Panc1 (cell line): ENCODE measurements at regions not wholly inside any gene's neighbourhood (a gene's known extent, or its start where the extent isn't known, plus 50 kb on each side); places are given as distances from the start of the nearest gene placed in this dataset.

Source experiments
- ATAC-seq: fragments of 200-7000 bp; cut with Tn5 transposase; 2 replicates; pipeline ENCODE4 v1.9.1; 2020; ENCODE audit warnings: mild to moderate bottlenecking, moderate library complexity
- BruUV-seq: library from RNA; stranded (reverse); fragments of 400-500 nt; replicated peaks from 2 replicates; lab custom pipeline; 2021; lab: Mats Ljungman, UMichigan
- CTCF ChIA-PET: fragments of 300-600 bp; sonication (Branson Sonifier 250); formaldehyde crosslinking; loops from one replicate; lab custom pipeline; 2022; ENCODE audit warnings: antibody characterized with exemption; lab: Charles Lee
- POLR2A ChIA-PET: fragments of 300-600 bp; sonication (Branson Sonifier 250); formaldehyde crosslinking; loops from one replicate; lab custom pipeline; 2022; ENCODE audit warnings: antibody characterized with exemption; lab: Charles Lee
- DNase-seq: peaks from one replicate; pipeline ENCODE4 v3.0.0-alpha.2; 2010; ENCODE audit warnings: low read depth, low spot score
- H3K27ac ChIP-seq: 2 replicates; pipeline ENCODE4 v1.5.1; 2011; ENCODE audit warnings: mild to moderate bottlenecking, low read length, inconsistent platforms
- H3K27me3 ChIP-seq: fragments of 200-500 bp; sonication (Bioruptor generic); 2 replicates; pipeline ENCODE4 v1.6.0; 2014; ENCODE audit warnings: low read length, inconsistent platforms; ENCODE audit not compliant: control insufficient read depth, insufficient read depth
- H3K36me3 ChIP-seq: fragments of 200-500 bp; sonication (Bioruptor generic); 2 replicates; pipeline ENCODE4 v1.5.1; 2014; ENCODE audit warnings: inconsistent platforms, mild to moderate bottlenecking, low read length, moderate library complexity; ENCODE audit not compliant: control insufficient read depth, insufficient read depth
- H3K4me1 ChIP-seq: 2 replicates; pipeline ENCODE4 v1.5.1; 2011; ENCODE audit warnings: inconsistent platforms, mild to moderate bottlenecking, low read length, moderate library complexity; ENCODE audit not compliant: control insufficient read depth, insufficient read depth
- H3K4me3 ChIP-seq, 2 experiments: 2 replicates each; pipeline ENCODE4 v1.5.1; 2011 to 2012; ENCODE audit warnings: low read depth in 2 of 2, low read length in 2 of 2, mild to moderate bottlenecking in 2 of 2, inconsistent platforms in 1 of 2, moderate library complexity in 1 of 2
- H3K9me3 ChIP-seq: fragments of 200-500 bp; sonication (Bioruptor generic); 2 replicates; pipeline ENCODE4 v1.5.1; 2014; ENCODE audit warnings: low read depth, mild to moderate bottlenecking, inconsistent platforms, low read length, moderate library complexity; ENCODE audit not compliant: control insufficient read depth, insufficient read depth
- POLR2AphosphoS5 ChIP-seq: IDR thresholded peaks from 2 replicates; pipeline ENCODE4 v1.6.1; 2012; ENCODE audit warnings: mild to moderate bottlenecking, low read depth, low read length, moderate library complexity
- SIN3A ChIP-seq: IDR thresholded peaks from 2 replicates; pipeline ENCODE4 v1.6.1; 2012; ENCODE audit warnings: low read depth, mild to moderate bottlenecking, low read length, moderate library complexity, borderline replicate concordance; ENCODE audit not compliant: insufficient read depth
- TCF7L2 ChIP-seq: IDR thresholded peaks from 2 replicates; pipeline ENCODE4 v1.6.1; 2011; ENCODE audit warnings: mild to moderate bottlenecking, low read depth, low read length, inconsistent platforms
- in situ Hi-C: cut with HindIII; loops from 2 replicates; pipeline ENCODE4 v1.10.0; 2016; ENCODE audit warnings: low sequenced_read_pairs, low pct_unique_long_range_greater_than_20kb
- intact Hi-C: fragments of 100-400 bp; cut with micrococcal nuclease; formaldehyde crosslinking; loops from one replicate; pipeline ENCODE4 v1.10.0; 2022; ENCODE audit not compliant: unreplicated experiment
- TF ChIP-seq, protein P1 (sequence below), 2 experiments: IDR thresholded peaks; 2 replicates each; pipeline ENCODE4 v1.6.1; 2011 to 2012; ENCODE audit warnings: low read depth in 2 of 2, control low read depth in 1 of 2, low read length in 1 of 2, mild to moderate bottlenecking in 1 of 2, moderate library complexity in 1 of 2; ENCODE audit not compliant: insufficient read depth in 1 of 2
- TF ChIP-seq, protein P2 (sequence below): fragments of 450-650 bp; IDR thresholded peaks from 2 replicates; pipeline ENCODE4 v1.5.1; 2017; ENCODE audit warnings: mild to moderate bottlenecking

DNA sequence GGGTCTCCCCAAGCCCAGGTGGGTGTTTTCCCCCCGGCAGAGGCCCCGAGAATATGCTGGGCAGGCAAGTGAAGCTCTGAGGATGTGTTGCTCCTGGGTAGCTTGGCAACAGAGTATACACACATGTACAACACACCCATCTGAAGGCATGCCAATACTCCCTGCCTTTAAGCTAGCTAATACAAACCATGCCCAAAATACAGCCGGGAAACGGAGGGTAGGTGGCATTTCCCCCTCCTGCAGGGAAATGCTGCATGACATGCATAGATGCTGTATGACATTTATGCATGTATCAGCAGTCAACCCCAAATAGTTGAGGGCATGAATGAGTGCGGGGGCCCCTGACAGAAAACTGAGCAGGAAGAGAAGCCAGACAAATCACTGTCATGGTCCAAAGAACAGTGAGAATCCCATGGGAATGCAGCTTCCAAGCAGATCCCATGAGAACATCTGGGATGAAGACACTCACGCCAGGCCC lies 614.1 kb downstream of the EBF1 start:
- DNase-seq (no peak), ATAC-seq (no peak)
- no peak overlapping the region for H3K4me3 ChIP-seq
- H3K27me3 ChIP-seq: no peaks in the 10 kb centered on the region
- H3K9me3 ChIP-seq: no peaks in the 10 kb centered on the region
- intact Hi-C loops (no loop called here), in situ Hi-C loops (no loop called here)
- no TSS peak for BruUV-seq
- no peaks in the 10 kb centered on the region for H3K36me3 ChIP-seq
- POLR2A ChIA-PET: interaction anchor here (0.7 kb wide), 1 partner anchor 223 kb away, joined by 3 read pairs; no protein-coding TSS in a partner anchor
- TF ChIP-seq, protein P1, sequence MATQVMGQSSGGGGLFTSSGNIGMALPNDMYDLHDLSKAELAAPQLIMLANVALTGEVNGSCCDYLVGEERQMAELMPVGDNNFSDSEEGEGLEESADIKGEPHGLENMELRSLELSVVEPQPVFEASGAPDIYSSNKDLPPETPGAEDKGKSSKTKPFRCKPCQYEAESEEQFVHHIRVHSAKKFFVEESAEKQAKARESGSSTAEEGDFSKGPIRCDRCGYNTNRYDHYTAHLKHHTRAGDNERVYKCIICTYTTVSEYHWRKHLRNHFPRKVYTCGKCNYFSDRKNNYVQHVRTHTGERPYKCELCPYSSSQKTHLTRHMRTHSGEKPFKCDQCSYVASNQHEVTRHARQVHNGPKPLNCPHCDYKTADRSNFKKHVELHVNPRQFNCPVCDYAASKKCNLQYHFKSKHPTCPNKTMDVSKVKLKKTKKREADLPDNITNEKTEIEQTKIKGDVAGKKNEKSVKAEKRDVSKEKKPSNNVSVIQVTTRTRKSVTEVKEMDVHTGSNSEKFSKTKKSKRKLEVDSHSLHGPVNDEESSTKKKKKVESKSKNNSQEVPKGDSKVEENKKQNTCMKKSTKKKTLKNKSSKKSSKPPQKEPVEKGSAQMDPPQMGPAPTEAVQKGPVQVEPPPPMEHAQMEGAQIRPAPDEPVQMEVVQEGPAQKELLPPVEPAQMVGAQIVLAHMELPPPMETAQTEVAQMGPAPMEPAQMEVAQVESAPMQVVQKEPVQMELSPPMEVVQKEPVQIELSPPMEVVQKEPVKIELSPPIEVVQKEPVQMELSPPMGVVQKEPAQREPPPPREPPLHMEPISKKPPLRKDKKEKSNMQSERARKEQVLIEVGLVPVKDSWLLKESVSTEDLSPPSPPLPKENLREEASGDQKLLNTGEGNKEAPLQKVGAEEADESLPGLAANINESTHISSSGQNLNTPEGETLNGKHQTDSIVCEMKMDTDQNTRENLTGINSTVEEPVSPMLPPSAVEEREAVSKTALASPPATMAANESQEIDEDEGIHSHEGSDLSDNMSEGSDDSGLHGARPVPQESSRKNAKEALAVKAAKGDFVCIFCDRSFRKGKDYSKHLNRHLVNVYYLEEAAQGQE (IDR thresholded peaks at IDR 0.05; ENCODE audit: insufficient read depth in 1 of 2, low read depth in 2 of 2, low read length in 1 of 2): no peak
- TF ChIP-seq POLR2AphosphoS5: no peak
- TF ChIP-seq, protein P2, sequence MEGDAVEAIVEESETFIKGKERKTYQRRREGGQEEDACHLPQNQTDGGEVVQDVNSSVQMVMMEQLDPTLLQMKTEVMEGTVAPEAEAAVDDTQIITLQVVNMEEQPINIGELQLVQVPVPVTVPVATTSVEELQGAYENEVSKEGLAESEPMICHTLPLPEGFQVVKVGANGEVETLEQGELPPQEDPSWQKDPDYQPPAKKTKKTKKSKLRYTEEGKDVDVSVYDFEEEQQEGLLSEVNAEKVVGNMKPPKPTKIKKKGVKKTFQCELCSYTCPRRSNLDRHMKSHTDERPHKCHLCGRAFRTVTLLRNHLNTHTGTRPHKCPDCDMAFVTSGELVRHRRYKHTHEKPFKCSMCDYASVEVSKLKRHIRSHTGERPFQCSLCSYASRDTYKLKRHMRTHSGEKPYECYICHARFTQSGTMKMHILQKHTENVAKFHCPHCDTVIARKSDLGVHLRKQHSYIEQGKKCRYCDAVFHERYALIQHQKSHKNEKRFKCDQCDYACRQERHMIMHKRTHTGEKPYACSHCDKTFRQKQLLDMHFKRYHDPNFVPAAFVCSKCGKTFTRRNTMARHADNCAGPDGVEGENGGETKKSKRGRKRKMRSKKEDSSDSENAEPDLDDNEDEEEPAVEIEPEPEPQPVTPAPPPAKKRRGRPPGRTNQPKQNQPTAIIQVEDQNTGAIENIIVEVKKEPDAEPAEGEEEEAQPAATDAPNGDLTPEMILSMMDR: no peak
- TF ChIP-seq SIN3A: no peak
- no peak for TF ChIP-seq TCF7L2
- CTCF ChIA-PET: no interaction called here
- H3K4me1 ChIP-seq: no peaks in the 10 kb centered on the region
- H3K27ac ChIP-seq: no peak overlapping the region

DNA sequence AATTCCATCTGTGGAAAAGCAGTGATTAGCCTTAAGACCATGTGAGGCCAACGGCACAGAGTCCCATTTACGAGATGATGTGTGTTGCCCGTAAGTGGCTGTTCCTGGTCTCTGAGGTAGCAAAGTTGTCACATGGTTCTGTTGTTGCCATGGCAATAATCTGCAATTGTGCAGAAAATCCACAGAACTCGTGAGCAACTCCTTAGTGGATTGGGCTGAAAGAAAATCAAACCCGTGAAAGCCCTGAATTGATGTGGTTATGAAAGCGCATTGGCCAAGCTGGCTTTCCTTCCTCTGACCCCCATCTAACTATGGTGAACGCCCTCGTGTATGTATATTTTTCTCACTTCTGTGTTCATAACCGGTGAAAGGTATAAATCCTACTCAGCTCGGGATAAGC lies 614.7 kb downstream of the EBF1 start:
- ATAC-seq (no peak), DNase-seq (no peak)
- TF ChIP-seq, protein P1 (IDR thresholded peaks at IDR 0.05; ENCODE audit: insufficient read depth in 1 of 2, low read depth in 2 of 2, low read length in 1 of 2): no peak
- TF ChIP-seq SIN3A: no peak
- no peak for TF ChIP-seq TCF7L2
- TF ChIP-seq, protein P2: no peak
- no peak for TF ChIP-seq POLR2AphosphoS5
- H3K4me1 ChIP-seq: no peaks in the 10 kb centered on the region
- no peak overlapping the region for H3K4me3 ChIP-seq
- H3K27ac ChIP-seq: no peak overlapping the region
- intact Hi-C loops: no loop called here
- POLR2A ChIA-PET: no interaction called here
- no peaks in the 10 kb centered on the region for H3K27me3 ChIP-seq
- no peaks in the 10 kb centered on the region for H3K9me3 ChIP-seq
- H3K36me3 ChIP-seq: no peaks in the 10 kb centered on the region
- in situ Hi-C loops: no loop called here
- no TSS peak for BruUV-seq
- CTCF ChIA-PET: no interaction called here
